ENCODE measurements at regions not wholly inside any gene's neighbourhood (a gene's known extent, or its start where the extent isn't known, plus 50 kb on each side); places are given as distances from the start of the nearest gene placed in this dataset.

DNA sequence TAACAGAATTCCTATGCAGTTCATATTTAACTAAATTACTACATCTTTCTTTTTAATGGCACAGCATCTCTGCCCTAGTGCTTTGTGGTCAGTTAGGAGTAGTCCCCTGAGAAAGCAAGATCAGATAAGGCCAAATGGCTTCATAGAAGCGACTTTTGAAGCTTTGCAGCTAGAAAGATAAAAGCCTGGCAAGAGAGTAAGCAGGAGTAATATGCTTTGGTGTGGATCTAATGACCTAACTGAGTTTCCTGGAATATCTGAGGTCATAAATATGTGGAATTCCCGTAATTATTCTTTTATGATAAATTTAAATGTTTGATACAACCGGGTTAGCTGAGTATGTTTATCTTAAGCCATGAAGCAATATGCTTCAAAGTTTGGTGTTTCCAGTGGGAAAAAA is 374.9 kb upstream of the LRRC3B start:
- no peak for ATAC-seq
- H3K9ac ChIP-seq (ENCODE audit: insufficient read depth in 1 of 2, low read depth in 2 of 2, low read length in 2 of 2) = no peak overlapping the region
- H3K36me3 ChIP-seq (ENCODE audit: control insufficient read depth, insufficient read depth, low read length) = no peaks in the 10 kb centered on the region
- ChIA-PET CTCF (ENCODE audit: low intra/inter-chr PET ratio) (no interaction called here), POLR2A (no interaction called here)
- no peaks in the 10 kb centered on the region for H3K27me3 ChIP-seq (ENCODE audit: control insufficient read depth in 2 of 2, insufficient read depth in 2 of 2, low read length in 2 of 2)
- H3K9me3 ChIP-seq (replicated peaks; ENCODE audit: control insufficient read depth, insufficient read depth, low read depth, low read length) = no peaks in the 10 kb centered on the region
- TF ChIP-seq, protein P1, sequence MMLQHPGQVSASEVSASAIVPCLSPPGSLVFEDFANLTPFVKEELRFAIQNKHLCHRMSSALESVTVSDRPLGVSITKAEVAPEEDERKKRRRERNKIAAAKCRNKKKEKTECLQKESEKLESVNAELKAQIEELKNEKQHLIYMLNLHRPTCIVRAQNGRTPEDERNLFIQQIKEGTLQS (IDR thresholded peaks at IDR 0.05) = no peak
- TF ChIP-seq, protein P1 (CRISPR knock-in tag; conservative IDR thresholded peaks at IDR 0.05) = no peak
- no peak for TF ChIP-seq CC2D1A (IDR thresholded peaks at IDR 0.05)
- TF ChIP-seq ZNF79 (CRISPR knock-in tag; IDR thresholded peaks at IDR 0.05; ENCODE audit: low read depth) = no peak
- TF ChIP-seq ZNF445 (CRISPR knock-in tag; IDR thresholded peaks at IDR 0.05; ENCODE audit: low read depth) = no peak
- no peak overlapping the region for H3K27ac ChIP-seq (ENCODE audit: extremely low read depth, low read depth, low read length)
- no peaks in the 10 kb centered on the region for H3K79me2 ChIP-seq (ENCODE audit: control insufficient read depth, insufficient read depth, low read length)
- no peaks in the 10 kb centered on the region for H3K4me1 ChIP-seq (replicated peaks in 1 of 2; ENCODE audit: control insufficient read depth in 2 of 2, insufficient read depth in 2 of 2, low read length in 2 of 2)
- FAIRE-seq = no peak
- H4K20me1 ChIP-seq (replicated peaks; ENCODE audit: control insufficient read depth, insufficient read depth, low read length) = no peaks in the 10 kb centered on the region
- no TSS peak for BruUV-seq (replicated peaks)
- H3K4me3 ChIP-seq = no peak overlapping the region
- WGBS (ENCODE audit: insufficient coverage, low coverage, missing lambda C conversion rate) = 0% methylated on average over 3 of the region's 3 CpGs
- no peaks in the 10 kb centered on the region for H3K9me1 ChIP-seq (ENCODE audit: control insufficient read depth, insufficient read depth, low read length)
- intact Hi-C loops (cut with micrococcal nuclease) (no loop called here), in situ Hi-C loops (cut with MboI) (no loop called here)
- H2AFZ ChIP-seq (ENCODE audit: low read depth, low read length) = no peak overlapping the region
- H3K4me2 ChIP-seq (ENCODE audit: insufficient read depth, low read length) = no peak overlapping the region
- peak in 1 of 4 experiments; percentile 12 for DNase-seq (ENCODE audit: extremely low read depth in 1 of 4, low spot score in 3 of 4)

DNA sequence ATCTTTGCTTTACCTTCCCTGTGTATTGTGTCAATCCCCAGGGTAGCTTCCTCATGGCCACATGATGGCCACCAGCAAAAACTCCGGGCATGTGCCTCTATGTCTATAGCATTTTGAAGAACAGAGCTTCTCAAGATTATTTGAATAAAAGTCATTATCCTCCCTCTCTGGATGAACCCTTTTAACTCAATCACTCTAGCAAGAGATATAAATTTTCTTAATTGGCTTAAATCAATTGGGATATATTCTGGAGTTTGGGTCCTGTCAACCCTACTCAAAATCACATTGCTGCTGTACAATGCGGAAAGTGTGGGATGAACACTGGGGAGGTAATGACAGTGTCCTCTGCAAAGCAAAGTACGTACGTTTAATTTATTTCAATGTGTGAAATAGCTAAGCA is 370.6 kb upstream of the LRRC3B start:
- no peaks in the 10 kb centered on the region for H3K4me1 ChIP-seq (replicated peaks in 1 of 2; ENCODE audit: control insufficient read depth in 2 of 2, insufficient read depth in 2 of 2, low read length in 2 of 2)
- H4K20me1 ChIP-seq (replicated peaks; ENCODE audit: control insufficient read depth, insufficient read depth, low read length) = no peaks in the 10 kb centered on the region
- in situ Hi-C loops (cut with MboI) = no loop called here
- intact Hi-C loops (cut with micrococcal nuclease) = no loop called here
- no peak overlapping the region for H2AFZ ChIP-seq (ENCODE audit: low read depth, low read length)
- no peaks in the 10 kb centered on the region for H3K27me3 ChIP-seq (ENCODE audit: control insufficient read depth in 2 of 2, insufficient read depth in 2 of 2, low read length in 2 of 2)
- no peak overlapping the region for H3K27ac ChIP-seq (ENCODE audit: extremely low read depth, low read depth, low read length)
- no peak for DNase-seq (ENCODE audit: extremely low read depth in 1 of 4, low spot score in 3 of 4)
- ChIA-PET CTCF (ENCODE audit: low intra/inter-chr PET ratio) (no interaction called here), POLR2A (no interaction called here)
- H3K4me2 ChIP-seq (ENCODE audit: insufficient read depth, low read length) = no peak overlapping the region
- H3K9me1 ChIP-seq (ENCODE audit: control insufficient read depth, insufficient read depth, low read length) = no peaks in the 10 kb centered on the region
- H3K36me3 ChIP-seq (ENCODE audit: control insufficient read depth, insufficient read depth, low read length) = no peaks in the 10 kb centered on the region
- BruUV-seq (replicated peaks) = no TSS peak
- H3K9me3 ChIP-seq (replicated peaks; ENCODE audit: control insufficient read depth, insufficient read depth, low read depth, low read length) = no peaks in the 10 kb centered on the region
- 3% methylated on average over 4 of the region's 4 CpGs for WGBS (ENCODE audit: insufficient coverage, low coverage, missing lambda C conversion rate)
- no peak overlapping the region for H3K9ac ChIP-seq (ENCODE audit: insufficient read depth in 1 of 2, low read depth in 2 of 2, low read length in 2 of 2)
- no peak for ATAC-seq
- no peak overlapping the region for H3K4me3 ChIP-seq
- no peaks in the 10 kb centered on the region for H3K79me2 ChIP-seq (ENCODE audit: control insufficient read depth, insufficient read depth, low read length)
- FAIRE-seq = no peak
- TF ChIP-seq POU5F1 (IDR thresholded peaks at IDR 0.05; ENCODE audit: borderline replicate concordance, low read depth, low read length, partially characterized antibody) (no peak), U2AF1 (optimal IDR thresholded peaks at IDR 0.05; ENCODE audit: low read depth, low read length) (no peak)
- TF ChIP-seq, protein P2, sequence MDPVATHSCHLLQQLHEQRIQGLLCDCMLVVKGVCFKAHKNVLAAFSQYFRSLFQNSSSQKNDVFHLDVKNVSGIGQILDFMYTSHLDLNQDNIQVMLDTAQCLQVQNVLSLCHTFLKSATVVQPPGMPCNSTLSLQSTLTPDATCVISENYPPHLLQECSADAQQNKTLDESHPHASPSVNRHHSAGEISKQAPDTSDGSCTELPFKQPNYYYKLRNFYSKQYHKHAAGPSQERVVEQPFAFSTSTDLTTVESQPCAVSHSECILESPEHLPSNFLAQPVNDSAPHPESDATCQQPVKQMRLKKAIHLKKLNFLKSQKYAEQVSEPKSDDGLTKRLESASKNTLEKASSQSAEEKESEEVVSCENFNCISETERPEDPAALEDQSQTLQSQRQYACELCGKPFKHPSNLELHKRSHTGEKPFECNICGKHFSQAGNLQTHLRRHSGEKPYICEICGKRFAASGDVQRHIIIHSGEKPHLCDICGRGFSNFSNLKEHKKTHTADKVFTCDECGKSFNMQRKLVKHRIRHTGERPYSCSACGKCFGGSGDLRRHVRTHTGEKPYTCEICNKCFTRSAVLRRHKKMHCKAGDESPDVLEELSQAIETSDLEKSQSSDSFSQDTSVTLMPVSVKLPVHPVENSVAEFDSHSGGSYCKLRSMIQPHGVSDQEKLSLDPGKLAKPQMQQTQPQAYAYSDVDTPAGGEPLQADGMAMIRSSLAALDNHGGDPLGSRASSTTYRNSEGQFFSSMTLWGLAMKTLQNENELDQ (CRISPR knock-in tag; IDR thresholded peaks at IDR 0.05; ENCODE audit: borderline replicate concordance) = no peak
- TF ChIP-seq, protein P3, sequence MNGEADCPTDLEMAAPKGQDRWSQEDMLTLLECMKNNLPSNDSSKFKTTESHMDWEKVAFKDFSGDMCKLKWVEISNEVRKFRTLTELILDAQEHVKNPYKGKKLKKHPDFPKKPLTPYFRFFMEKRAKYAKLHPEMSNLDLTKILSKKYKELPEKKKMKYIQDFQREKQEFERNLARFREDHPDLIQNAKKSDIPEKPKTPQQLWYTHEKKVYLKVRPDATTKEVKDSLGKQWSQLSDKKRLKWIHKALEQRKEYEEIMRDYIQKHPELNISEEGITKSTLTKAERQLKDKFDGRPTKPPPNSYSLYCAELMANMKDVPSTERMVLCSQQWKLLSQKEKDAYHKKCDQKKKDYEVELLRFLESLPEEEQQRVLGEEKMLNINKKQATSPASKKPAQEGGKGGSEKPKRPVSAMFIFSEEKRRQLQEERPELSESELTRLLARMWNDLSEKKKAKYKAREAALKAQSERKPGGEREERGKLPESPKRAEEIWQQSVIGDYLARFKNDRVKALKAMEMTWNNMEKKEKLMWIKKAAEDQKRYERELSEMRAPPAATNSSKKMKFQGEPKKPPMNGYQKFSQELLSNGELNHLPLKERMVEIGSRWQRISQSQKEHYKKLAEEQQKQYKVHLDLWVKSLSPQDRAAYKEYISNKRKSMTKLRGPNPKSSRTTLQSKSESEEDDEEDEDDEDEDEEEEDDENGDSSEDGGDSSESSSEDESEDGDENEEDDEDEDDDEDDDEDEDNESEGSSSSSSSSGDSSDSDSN (IDR thresholded peaks at IDR 0.05; ENCODE audit: borderline replicate concordance in 1 of 2, low read depth in 2 of 2, low read length in 2 of 2) = no peak

Data from K562 (cell line).